GM21619 (cell line): ENCODE measurements at regions not wholly inside any gene's neighbourhood (a gene's known extent, or its start where the extent isn't known, plus 50 kb on each side); places are given as distances from the start of the nearest gene placed in this dataset.
A peak's percentile ranks its signal among the peaks of the same experiment; 100 is the strongest.
"Not testable (repeated sequence)": the region's sequence is repeated elsewhere in the genome, so short reads cannot be mapped to it uniquely, and the experiment has no call there.

Experiments used
- ATAC-seq: cut with Tn5 transposase; IDR thresholded peaks from one replicate; pipeline ENCODE4 v1.9.1; 2021; ENCODE audit not compliant: unreplicated experiment

DNA sequence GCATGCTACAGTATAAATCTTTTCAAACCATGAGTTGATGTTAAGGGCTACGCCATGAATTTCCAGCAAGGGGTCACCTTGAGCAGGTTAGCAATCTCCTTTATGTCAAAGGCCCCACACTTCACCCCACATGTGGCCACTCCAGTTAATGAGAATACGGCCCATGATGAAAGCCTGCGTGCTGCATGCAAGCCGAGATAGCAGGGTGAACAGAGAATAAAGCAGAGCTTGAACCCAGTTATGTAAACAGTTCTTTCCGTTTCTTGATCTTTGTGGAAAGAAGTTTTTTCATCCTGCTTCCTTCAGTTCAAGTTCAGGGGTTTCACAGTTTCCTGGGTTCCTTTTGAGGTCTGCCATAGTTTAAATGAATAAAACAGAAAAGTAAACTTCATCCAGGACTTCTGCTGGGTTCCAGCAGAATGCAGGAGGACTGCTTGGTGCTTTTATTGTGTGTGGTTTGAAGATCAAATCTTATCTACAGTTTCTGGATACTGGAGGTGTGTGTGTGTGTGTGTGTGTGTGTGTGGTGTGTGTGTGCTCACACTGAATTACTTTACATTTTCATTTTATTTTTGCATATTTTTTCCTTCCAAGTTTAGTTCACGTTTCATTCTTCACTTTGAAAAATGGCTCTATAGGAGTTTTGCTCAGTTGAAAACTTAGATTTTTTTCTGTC is 87.1 kb downstream of the HMHB1 start:
- ATAC-seq = no peak

DNA sequence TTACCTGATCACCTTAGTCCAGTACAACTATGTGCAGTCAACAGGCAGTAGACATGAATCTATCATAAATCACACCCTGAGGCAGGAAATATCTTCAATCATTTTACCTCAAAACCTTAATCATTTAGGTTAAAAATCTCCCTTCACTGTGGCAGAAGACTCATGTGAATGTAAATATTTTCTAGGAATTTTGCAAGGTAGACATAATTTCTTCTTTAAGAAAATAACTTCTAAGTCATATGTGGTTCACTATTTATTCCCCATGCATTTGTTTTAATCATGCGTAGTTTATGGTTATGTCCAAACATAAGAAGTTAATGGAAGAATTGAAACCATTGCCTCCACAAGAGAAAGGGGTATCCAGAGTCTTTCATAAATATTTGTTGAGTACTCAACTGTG is 97.0 kb downstream of the HMHB1 start:
- no peak for ATAC-seq

DNA sequence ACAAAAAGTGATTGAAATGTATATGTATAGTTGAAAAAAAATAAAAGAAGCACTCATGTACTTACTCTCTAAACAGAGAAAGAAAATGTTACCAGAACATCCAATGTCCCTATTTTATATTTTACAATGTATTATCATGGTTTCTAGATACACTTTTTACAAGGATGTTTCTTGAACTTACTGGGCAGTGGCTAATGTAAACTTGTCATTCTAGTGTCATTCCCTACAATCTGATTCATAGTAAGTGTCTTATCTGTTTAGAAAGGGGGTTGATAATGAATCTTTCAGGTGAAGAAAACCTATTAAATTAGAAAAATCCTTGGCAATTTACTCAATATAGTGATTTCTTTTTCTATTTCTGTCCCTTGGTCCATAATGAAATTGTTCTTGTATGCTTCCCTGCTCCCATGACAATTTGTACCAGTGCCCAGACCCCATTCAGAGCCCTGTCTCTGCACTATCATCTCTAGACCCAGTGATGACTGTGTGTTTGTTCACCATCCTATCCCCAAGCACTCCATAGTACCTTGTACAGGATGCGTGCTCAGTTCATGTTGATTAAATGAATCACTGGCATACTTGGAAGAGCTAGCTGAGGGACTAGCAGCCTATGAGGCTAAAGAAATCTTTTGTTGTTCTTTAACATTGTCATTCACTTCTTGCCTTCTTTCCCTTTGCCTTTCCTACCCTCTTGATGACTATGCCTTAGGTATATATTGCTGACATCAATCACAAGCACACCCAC is 101.2 kb downstream of the HMHB1 start:
- no peak for ATAC-seq

DNA sequence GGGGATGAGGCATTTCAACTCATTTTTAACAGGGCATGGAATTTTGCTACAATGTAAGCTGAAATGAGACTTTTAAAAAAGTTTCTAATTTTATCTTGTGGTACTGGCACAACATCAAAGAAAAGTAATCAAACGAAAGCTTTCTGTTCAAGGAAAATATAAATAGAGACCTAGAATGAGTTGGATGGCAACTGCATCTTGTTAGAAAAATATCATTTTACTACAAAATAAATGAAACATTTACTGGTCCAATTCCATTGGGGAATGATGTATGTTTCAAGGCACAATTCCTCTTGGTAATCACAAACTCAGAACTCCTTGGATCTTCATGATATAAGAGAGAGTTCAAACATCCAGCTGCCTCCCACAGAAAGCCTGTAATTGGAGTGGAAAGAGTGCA is 102.8 kb downstream of the HMHB1 start:
- ATAC-seq = no peak

DNA sequence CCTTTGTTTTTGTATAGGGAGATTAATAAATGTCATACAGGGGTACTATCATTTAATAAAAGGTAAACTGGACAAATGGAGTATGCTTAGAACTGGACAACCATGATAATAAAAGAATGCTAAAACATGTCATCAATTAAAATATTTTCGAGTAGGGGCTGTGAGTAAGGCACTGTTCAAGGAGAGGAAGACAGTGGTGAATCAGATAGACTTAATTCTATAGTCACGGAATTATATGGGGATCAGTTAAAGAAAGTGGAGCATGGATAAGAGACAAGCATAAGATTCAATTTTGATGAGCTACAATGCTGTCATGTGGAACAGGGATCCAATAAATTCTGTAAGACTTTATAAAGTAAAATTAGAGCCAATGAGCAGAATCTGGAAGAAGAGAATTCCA is 104.5 kb downstream of the HMHB1 start:
- ATAC-seq = no peak

DNA sequence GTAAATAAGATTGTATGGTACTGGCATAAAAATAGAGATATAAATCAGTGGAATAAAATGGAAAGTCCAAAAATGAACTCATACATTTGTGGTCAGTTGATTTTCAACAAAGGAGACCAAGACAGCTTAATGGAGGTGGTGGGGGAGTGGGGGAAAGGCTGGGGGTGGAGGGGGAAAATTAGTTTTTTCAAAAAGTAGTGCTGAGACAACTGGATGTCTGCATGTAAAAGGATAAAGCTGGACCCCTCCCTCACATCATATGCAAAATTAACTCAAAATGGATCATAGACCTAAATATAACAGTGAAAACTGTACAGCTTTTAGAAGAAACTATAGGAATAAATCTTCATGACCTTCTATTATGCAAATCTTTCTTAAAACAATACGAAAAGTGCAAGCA is 107.0 kb downstream of the HMHB1 start:
- ATAC-seq = no peak

DNA sequence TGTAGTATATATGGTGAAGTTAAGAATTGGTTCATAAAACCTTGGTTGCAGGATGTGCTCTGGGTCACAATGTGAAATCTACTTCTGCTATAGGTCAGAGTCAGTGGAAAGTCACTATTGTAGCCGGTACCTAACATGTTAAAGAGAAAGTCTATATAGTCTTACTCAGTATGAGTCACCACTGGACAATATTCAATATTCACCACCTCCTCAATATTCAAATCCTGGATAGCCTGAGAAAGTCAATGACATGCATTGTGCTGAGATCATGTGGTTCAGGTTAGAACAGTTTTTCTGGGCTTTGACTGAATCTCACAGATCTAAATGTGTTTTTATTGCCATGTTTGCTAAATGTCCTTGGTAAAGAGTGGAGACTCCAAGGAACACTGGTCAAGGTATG is 108.8 kb downstream of the HMHB1 start:
- no peak for ATAC-seq

DNA sequence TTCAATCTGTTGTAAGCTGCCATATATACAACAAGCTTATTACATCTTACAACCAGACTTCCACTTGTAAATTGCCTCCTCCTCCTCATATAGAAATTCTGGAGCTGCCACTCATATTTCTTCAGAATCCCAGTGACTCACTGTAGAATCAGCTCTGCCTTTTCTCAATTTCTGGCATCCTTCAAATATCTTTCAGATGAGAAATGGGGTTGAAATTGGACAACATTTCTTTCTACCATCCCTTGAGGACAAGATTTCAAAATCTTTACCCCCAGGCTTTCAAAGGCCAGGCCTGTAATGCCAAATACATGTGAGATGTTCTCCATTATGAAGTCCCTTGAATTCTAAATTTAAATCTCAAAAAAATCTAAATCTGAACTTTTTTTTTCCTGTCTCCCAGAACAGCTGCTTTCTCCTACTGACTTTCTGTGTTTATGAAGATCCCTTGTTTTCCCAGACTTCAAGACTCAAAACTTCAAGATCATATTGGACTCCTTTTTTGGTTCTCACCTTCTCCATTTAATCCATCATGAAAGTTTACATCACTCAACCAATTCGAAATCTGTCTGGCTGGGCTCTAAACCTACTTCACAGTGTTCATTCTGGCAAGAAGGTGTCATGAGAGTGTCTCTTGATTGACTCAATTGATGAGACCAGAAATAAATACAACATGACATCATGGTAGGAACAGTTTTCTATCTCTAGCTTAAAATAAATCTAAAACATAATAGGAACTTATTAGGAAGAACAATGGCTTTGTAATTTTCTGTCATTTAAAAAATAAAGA is 109.8 kb downstream of the HMHB1 start:
- ATAC-seq = no peak

DNA sequence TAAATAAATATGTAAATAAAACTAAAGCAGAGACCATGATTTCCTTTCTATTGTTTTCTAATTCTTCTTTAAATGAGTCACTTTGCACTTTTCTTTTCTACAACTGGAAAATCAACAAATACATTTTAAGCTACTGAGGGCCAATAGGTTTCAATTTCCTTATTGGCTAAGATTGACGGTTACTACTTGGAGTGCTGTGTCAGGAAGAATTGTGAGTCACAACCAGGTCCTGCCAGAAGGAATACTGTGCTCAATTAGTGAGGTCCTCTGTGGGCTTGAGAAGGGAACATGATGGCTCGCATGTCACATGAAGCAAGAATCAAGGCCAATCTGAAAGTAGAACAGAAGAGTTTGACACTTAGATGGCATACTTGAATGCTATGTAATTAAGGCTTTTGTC is 110.8 kb downstream of the HMHB1 start:
- no peak for ATAC-seq

DNA sequence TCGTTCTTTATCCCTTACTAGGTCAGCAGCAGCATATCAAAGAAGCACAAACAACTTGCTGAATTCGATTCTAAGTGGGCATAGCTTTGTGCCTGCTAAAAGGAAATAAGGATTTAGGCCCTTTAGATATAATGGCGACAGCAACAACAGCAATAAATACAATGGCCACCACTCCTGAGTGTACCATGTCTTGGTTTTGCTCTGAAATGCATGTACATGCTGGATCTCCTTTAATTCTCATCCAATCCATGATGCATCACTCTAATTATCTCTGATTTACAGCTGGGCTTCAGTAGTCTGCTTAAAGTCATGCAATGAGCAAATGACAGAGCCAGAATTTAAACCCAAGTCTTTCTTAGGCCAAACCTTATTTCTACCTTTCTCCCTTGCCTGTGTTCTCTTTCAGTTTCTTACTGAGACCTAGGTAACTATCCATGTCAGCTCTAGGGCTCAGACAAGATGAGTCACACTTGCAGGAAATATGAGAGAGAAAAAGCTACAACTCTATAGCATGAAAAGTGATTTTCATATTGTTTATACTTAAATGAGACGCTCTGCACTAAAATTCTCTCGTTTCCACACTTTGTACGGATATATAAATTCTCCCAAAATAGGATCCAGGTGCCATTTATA is 111.8 kb downstream of the HMHB1 start:
- peak; percentile 69 for ATAC-seq

DNA sequence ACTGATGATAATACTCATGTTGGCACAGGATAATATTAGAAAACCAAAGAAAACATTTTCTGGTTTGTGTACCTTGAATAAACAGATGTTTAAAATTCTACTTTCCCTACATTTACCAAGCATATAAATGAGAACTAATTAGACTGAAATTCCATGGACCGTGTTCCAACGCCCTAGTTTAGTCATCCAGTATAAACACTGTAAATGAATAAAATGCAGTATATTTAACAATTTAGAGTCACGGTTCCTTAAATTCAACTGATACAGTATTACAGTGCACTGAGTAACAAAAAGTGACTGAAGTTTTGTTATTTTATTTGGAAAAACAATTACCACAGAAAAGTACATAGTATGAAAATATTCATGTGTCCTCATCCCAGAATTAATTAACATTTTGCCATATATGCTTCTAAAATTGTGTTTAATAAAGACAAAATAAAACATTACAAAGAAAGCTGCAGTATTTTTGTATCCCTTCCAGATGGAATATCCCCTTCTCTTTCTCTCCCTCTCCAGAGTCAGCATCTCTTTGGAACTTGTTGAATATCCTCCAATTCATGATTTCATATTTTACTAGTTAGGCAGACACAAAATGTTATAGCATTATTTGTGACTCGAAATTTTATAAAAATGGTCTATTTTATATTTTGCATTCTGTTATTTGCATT is 112.5 kb downstream of the HMHB1 start:
- no peak for ATAC-seq

DNA sequence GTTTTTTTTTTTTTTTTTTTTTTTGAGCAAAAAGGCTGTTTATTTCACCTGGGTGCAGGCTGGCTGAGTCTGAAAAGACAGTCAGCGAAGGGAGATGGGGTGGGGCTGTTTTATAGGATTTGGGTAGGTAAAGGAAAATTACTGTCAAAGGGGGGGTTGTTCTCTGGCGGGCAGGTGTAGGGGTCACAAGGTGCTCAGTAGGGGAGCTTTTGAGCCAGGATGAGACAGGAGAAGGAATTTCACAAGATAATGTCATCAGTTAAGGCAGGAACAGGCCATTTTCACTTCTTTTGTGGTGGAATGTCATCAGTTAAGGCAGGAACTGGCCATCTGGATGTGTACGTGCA is 113.0 kb downstream of the HMHB1 start:
- ATAC-seq = not testable (repeated sequence)

DNA sequence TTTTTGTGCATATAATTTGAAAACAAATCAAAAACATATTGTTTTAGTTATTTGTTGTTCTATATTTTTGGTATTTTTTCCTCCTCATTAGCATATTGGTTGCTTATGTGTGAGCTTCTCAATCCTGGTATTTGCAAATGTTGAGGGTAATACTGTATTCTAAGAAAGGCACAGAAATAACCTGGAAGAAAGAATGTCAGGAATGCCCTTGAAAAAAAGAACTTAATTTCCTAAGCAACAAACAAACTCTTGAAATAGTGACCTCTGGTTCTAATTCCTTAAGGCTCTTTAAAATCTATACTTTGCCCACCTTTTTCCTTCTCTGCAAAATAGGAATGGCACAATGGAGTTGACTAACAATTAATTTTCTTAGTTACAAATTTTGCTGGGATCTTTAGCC is 117.5 kb downstream of the HMHB1 start:
- ATAC-seq = no peak

DNA sequence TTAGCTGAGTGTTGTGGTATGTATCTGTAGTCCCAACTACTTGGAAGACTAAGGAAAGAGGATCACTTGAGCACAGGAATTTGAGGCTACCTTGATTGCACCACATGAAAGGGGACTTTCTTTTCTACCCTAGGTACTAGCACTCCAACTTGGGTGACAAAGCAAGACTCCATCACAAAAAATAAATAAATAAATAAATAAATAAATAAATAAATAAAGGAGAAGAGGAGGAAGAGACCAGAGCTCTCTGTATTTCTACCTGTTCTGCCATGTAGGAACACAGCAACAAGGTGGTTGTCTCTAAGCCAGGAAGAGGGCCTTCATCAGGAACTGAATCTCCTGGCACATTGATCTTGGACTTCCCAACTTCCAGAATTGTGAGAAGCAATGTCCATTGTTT is 118.6 kb downstream of the HMHB1 start:
- no peak for ATAC-seq

DNA sequence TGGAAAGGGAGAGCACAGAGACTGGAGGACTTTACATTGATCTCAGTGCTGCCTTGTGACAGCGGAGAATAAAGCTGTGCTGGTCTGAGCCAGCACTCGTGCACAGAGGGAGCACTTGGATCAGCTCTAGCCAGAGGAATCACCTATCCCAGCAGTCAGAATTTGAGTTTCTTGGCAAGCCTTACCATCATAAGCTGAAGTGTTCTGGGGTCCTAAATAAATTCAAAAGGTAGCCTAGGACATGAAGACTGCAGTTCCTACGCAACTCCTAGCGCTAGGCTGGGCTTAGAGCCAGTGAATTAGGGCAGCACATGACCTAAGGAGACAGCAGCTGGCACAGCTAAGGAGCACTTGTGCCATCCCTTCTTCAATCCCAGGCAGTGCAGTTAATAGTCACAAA is 119.5 kb downstream of the HMHB1 start:
- ATAC-seq = no peak

DNA sequence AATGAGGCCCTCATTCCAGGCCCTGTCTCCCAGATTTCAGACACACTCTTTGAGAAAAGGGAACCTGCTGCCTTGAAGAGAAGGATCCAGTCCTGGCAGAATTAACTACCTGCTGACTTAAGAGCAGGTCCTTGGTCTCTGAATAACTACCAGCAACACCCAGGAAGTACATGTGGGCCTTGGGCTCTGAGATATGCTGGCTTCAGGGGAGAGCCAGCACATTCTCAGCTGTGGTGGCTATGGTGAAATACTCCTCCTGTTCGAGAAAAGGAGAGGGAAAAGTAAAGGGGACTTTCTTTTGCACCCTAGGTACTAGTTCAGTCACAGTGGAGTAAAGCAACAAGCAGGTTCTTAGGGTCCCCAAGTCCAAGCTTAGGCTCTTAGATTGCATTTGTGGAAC is 120.0 kb downstream of the HMHB1 start:
- ATAC-seq = no peak

DNA sequence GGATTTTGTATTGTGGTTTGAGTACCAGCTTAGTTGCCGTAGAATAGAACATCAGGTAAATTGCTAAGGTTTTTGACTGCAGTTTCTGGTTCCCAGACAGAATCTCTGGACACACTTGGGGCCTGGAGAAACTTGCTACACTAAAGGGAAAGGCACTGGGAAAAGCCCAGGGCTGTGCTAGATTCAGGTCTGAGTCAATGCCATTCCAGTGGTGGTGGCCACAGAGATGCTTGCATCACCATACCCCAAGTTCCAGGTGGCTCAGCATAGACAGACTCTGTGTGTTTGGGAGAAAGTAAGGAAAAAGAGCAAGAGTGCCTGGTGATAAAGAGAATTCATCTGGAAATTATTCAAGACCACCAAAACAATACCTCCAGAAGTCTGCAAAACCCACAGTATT is 120.6 kb downstream of the HMHB1 start:
- no peak for ATAC-seq

DNA sequence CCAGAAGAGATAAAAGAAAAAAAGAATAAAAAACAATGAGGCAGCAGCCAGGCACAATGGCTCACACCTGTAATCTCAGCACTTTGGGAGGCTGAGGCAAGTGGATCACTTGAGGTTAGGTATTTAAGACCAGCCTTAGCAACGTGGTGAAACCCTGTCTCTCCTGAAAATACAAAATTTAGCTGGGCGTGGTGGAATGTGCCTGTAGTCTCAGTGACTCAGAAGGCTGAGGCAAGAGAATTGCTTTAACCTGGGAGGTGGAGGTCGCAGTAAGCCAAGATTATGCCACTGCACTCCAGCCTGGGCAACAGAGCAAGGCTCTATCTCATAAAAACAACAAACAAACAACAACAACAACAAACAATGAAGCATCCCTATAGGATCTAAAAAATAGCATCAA is 121.5 kb downstream of the HMHB1 start:
- no peak for ATAC-seq

DNA sequence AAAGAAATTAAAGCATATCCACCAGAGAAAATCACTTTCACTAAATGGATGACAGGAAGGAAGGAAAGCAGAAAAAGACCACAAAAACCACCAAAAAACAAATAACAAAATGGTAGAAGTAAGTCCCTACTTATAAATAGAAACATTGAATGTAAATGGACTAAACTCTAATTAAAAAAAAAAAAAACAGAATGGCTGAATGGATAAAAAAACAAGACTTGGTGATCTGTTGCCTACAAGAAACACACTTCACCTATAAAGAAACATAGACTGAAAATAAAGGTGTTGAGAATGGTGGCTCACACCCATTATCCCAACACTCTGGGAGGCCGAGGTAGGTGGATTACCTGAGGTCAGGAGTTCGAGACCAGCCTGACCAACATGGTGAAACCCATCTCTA is 122.9 kb downstream of the HMHB1 start:
- no peak for ATAC-seq

DNA sequence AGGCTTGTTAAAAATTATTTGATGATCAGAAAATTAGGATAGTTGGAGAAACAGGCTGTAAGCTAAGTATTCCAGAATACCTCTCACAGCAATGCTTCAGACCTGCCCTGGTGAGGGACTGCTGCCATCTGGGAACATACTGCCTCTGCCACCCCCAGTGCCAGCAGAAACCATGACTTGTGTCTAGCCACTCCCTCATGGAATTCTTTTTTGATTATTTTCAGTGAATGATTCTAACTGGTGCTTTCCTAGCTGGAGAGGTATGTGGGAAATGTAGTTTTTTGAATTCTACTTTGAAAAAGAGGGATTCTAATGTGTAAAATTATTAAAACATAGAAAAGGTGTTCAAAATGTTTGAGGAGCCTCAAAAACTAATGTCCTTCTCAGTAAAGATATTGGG is 126.3 kb downstream of the HMHB1 start:
- no peak for ATAC-seq

DNA sequence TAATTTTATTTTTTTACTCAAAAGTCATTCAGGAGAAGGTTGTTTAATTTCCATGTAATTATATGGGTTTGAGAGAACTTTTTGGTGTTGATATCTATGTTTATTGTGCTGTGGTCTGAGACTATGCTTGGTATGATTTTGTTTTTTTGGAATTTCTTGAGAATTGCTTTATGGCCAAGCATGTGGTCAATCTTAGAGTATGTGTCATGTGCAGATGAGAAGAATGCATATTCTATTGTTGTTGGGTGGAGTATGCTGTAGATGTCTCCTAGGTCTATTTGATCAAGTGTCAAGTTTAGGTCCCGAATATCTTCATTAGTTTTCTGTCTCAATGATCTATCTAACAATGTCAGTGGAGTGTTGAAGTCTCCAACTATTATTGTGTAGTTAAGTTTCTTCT is 134.9 kb downstream of the HMHB1 start:
- no peak for ATAC-seq
